Epidermal melanocyte (primary cell): ENCODE measurements at regions not wholly inside any gene's neighbourhood (a gene's known extent, or its start where the extent isn't known, plus 50 kb on each side); places are given as distances from the start of the nearest gene placed in this dataset.

ENCODE experiments used
- DNase-seq: peaks from one replicate; pipeline ENCODE4 v3.0.0; 2011; ENCODE audit warnings: low spot score; ENCODE audit not compliant: insufficient read length

DNA sequence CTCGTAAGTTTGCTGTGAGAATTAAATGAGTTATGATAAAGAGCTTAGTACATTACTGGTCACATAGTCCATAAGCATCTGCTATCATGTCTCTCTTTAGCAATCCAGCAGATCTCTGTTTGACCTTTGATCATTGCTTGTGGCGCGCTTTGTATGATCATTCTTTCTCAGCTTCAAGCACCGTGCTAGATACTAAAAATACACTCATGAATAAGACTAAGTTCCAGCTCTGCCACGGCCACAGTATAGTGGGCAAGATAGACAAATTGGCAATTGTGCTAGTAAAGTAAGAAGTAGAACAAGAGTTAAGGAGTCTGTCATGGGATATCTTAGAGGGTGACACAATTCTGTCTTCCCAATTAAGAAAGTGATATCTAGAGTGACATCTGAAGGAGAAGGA, 75.2 kb upstream of the ADGRF1 start:
- no peak for DNase-seq

DNA sequence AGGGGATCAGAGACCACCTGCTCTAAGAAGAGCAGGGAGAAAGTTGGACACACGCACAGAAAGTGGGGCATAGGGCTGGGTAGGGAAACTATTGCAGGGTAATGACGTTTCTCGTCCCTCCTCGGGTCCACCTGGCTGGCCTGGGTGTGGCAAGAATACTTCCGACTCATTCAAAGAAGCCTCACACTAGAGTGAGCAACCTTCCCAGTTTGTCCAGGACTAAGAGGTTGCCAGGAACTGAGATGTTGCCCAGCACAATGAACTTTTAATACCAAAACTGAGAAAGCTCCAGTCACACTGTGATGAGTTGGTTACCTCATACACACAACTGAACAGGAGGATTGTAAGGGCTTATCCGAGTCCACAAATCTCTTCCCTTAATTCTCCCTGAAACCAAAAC, 74.5 kb upstream of the ADGRF1 start:
- no peak for DNase-seq

DNA sequence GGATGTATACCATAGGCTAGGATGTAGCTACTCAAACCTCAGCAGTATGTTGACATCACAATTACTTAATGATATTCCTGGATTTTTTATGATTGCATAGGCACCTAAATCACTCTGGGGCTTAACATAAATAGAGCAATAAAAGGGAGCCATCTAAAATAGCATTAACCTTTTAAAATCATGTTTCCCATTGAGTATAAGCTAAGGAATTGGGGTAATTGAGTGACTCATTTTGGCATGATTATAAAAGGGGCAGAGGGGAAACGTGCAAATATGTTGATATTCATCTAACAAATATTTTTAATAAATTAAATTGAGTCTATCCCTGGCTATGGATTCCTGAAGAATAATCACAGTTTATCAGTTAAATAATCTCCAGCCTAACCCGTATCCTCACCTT, 74.0 kb upstream of the ADGRF1 start:
- no peak for DNase-seq

DNA sequence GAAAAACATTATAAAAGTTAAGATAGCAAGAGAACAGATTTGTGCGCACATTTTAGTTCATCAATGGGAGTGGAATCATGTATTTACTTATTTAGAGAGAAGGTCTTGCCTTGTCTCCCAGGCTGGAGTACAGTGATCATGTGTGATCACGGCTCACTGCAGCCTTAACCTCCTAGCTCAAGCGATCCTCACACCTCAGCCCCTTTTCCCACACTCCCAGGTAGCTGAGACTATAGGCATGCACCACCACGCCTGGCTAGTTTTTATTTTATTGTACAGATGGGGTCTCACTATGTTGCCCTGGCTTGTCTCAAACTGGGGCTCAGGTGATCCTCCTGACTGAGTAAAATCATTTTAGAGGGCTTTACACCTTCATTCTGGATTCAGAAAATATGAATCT, 72.3 kb upstream of the ADGRF1 start:
- no peak for DNase-seq

DNA sequence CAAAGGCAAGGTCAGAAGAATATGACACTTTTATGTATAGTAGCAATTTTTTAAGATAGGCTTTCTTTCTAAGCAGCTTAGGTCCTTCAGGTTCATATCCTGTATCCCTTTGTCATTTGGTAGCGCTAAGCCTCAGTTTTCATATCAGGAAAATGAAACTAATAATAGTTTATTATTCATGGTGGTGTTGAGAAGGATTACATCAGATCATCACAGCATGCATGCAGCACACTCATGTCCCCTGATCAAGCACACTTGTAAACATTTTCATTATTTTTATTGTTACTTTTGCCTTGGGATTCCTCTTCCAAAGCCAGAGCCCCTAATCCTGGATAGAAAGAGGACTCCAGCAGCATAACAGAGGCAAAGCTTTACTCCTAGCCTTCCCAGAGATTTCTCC, 70.2 kb upstream of the ADGRF1 start:
- no peak for DNase-seq

DNA sequence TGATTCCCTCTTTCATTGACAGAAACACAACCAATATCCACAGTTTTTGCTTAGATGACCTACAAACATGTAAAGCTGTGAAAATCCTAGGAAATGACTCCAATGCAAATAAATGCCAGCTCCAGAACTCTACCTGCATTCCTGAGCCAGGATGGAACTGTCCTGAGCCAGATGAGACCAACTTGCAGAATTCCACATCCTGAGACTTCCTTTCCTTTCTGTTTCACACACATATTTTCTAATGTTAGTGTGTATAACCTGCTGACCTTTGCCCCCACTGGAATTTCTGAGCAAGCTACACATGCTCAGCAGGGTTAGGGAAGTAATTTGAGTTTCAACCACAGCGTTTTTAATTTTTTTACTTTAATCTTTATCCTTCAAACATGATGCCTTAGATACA, 69.6 kb upstream of the ADGRF1 start:
- DNase-seq, result no peak

DNA sequence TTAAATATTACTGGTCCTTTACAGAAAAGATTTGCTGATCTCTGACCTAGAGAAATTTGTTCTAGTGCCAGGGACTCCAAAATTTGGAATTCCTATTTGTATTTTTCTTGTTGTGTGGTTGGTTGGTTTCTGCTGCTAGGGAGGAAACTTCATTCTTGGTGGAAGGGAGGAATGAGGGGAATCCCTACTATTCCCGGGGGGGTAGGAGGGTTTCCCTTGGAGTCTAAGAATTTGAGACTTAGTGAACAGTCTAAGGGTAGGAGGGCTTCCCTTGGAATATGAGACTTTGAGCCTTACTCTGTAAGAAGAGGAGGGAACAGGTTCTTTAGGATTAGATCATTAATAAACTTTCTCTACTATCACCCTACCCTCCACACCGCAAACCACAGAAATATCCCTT, 67.1 kb upstream of the ADGRF1 start:
- DNase-seq, result no peak

DNA sequence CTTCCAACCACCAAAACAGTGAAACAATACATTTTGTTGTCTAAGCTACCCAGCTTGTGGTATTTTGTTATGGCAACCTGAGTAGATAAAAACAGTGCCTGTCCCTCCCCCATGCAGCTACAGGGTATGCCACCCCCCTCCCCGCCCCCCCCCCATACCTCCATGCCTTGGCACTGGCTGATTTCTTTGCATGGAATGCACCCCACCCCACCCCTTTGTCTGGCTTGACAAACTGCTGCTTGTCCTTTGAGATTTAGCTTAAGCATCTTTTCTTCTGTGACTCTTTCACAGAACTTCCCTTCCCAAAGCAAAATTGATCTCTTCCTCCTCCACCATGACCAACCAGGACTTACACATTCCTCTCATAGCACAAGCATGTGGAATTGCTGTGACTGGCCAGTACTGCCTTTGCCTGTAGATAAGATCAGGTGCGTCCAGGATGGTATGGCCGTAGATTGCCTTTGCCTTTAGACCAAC, 64.6 kb upstream of the ADGRF1 start:
- DNase-seq, result no peak

DNA sequence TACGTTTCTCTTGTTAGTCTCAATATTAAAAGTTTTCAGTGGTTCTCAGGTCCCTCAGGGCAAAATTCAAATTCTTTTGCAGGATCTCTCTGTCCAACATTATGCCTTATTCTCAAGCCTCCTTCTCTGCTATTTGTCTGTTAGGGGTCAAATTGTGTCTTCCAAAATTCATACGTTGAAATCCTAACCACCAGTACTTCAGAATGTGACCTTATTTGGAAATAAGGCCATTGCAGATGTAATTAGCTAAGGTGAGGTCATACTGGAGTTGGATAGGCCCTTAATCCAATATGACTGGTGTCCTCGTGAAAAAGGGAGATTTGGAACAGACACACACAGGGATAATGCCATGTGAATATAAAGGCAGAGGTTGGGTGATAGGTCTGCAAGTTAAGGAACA, 64.1 kb upstream of the ADGRF1 start:
- DNase-seq, result no peak

DNA sequence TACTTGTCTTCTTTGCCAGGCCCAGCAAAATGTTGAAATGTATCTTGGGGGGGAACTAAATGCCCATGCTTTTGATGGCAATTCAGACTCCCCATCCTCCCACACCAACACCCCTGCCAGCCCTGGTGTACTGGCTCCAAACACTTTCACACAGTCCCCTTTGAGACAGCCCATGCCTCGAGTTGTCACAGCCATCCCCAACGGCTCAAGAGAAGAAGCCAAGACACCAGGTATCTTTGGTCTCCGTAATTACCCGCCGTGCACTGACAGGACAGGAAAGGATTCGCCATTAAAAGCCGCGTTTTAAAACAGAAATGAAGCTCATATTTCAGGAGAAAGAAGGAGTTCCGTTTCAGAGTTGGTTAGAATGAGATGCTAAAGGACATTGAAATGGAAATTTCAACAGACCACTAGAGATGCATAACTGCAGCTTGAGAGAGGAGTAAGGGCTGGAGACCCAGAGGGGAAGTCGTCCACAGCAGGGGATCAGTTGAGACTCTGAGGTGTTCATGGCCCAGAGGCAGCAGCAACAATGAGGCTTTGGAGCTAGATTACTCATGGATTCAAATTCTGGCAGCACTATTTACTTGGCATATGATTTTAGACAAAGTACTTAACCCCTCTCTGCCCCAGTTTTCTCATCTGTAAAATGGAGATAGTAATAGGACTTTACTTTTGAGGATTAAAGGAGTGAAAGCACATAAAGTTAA, 63.5 kb upstream of the ADGRF1 start:
- no peak for DNase-seq

DNA sequence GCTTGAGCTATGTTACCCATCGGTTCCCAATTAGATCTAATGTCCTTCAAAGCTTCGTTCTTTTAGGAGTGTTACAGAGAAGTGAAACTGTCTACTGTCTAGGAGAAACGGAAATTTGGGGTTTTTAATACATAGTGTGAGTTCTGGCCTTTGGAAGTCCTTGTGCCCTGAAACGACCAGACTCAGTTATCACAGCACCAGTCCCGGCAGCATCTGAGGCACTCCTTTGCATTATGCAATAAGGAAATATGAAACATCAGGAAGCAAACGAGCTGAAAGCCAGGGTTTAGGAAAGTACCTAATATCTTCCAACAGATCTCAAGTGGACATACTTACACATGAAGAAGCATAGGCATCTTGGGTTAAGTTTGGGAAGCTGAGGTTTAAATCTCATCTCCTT, 61.8 kb upstream of the ADGRF1 start:
- DNase-seq, result no peak

DNA sequence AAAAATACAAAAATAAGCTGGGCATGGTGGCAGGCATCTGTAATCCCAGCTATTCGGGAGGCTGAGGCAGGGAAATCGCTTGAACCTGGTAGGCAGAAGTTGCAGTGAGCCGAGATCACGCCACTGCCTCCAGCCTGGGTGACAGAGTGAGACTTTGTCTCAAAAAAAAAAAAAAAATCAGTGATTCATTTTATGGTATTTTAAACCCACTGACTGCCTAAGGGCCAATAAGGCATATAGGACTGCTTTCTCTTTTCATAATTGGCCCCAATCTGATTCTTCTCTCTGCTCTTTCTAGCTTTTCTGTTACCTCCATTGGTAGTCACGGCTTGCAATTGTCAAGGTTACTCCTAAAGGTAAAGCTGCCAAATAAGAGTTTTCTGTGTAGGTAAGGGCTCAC, 60.2 kb upstream of the ADGRF1 start:
- DNase-seq, result no peak

DNA sequence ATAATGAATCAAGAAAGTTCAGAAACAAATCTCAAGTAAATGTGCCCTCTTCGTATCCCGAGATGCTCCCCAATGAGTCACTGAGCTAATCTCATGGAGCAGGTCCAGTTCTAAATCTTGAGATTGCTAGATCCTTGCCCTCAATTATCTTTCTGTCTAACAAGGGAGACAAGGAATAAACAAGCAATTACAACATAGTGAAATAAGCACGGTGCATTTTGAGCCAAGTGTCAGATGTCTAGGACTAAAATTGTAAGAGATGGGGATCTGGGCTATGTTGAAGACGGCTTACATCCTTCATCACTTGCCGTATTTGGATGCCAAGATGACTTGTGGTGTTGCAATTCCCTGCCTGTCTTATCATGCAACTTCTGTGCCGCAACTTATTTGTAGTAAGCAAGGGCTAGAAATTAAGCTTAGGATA, 56.5 kb upstream of the ADGRF1 start:
- no peak for DNase-seq

DNA sequence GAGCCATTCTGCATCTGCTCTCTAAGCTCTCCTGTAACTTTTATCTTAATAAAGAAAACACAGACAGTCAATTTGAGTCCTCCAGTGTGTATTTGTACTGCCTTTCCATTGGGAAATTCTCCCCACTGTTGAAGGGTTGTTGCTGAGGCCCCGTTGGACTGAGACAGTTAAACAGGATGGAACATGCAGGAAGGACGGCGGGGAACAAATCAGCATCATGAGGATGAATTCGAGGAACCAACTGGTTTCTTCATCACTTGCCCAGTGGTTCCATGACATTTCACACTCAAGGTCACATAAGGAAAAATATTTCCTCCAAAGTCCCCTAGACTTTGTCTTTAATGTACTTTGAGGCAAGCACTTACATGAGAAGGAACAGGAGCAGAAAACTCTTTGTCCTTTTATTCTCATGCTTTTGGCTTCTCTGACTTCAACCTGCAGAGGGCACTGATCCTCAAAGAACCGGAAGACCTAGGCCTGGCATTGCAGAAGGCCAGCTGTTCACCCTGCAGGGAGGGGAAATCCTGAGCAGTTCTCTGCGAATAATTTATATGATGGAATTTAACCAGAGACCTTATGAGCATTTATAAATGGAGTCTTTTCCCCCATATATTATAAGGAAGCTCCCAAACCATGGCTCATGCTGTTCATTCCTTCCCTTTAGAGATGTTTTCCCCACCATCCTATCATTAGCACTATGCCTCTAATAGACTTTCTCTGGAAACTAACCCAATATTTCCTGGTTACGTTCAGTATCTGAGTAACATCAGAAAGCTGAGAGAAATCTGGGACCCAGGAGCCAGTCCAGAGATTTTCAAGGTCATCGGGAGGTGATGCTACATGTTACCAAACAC, 55.2 kb upstream of the ADGRF1 start:
- peak; percentile 78 for DNase-seq

DNA sequence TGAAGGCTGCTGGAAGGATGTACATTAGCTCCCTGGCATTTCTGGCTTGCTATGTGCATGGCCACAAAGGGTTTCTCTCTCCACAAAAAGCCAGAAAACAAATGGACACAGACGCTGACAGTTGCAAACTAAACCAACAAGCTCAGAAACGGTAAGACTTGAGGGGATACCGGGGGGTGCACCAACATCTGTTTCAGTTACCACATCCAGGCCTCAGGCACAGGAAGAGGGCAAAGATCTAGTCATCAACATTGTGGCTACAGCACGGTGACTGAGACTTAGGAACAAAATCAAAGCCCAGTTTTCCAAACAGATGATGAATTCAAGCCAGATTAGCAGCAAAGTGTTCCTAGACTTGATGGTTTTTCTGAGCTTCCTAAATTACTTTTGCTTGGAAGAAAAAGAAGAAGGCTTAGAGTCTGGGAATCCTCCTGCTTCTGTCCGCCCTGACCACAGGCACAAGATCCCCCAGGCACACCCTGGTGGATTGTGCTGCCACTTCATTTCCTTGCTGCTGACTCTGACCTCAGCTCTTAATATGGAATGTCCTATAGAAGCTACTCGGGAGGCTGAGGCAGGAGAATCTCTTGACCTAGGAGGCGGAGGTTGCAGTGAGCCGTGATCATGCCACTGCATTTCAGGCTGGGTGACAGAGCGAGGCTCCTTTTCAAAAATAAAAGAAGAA, 54.2 kb upstream of the ADGRF1 start:
- no peak for DNase-seq

DNA sequence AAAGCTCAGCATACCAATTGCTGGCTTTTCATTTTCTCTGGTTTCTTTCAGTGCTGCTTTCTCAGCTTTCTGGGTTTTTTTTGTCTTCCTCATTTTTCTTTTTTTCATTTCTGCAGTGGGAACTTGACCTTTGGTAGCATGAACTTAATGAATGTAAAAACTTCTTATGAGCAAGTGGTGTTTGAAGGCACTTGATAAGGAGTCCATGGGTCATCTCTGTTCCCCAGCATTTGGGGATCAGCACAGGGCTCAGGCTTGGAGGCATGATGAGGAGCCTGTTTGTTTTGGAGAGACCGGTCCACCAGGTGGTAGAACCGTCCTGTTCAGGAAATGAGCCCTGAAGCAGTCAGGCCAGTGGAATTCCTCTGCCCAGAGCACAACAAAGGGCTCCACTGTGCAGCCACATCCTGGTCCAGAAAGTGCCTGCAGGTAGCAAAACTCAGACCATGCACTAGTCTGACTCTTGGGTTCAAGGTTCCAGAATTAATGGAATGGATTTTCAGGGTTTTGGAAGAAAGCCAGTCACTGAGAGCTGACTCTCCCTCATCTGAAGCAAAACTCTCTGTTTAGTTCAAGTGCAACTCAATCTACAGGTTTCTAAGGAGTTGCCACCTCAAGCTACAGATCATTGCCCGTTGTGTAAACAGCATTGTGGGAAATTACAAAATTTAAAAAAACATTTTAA, 52.3 kb upstream of the ADGRF1 start:
- no peak for DNase-seq

DNA sequence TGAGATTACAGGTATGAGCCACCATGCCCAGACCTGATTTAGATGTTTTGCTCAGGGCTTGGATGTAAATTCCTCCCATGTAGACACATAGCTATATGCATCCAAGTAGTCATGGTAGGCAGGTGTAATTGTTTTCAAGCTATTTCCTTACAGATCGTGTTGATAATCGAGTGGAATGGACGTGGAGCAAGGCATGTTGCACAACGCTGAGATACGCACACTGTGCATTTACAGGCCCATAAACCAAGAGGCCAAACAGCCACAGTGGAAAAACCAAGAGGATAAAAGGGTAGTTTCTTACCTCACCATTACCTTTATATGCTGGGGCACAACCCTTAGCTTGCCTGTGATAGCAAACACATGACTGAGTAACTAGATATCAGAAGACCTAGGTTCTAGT, 51.0 kb upstream of the ADGRF1 start:
- no peak for DNase-seq

DNA sequence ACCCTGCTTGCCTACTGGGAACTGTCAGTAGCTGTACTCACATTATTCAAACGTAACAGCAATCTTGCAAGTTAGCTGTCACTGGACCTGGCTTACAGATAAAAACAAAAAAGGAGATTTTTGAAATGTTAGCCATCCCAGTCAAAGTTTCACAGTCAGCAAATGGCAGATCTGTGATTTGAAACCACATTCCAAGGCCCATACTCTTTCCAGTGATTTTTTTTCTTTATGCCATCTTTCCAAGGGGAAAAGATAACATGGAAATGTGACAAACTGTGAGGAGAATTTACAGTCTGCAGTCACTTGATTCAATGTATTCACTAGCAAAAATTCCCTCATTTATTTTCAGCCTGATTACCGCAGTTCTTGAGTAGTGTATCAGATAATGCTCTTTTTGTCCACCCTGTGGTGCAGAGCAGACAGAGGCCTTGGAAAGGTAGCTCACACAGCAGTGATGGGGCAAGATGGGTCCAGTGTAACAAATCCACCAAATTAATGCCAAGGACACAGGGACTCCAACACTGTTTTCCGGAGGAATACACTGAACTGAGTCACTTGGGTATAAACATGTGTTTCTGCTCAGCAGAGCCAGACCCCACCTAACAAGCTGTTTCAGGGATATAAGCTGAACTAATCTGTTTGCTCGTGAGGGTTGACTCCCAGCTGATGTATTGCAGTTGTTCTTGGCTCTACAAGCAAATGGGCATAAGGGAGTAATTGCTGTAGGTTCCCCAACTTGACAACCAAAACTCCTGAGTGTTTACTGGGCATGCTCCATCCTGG, 49.9 kb upstream of the ADGRF1 start:
- DNase-seq, result no peak
